GM12874 (cell line): ENCODE measurements at regions not wholly inside any gene's neighbourhood (a gene's known extent, or its start where the extent isn't known, plus 50 kb on each side); places are given as distances from the start of the nearest gene placed in this dataset.

Experiments used
- CTCF ChIP-seq: IDR thresholded peaks from 2 replicates; pipeline ENCODE4 v1.5.1; 2011; ENCODE audit warnings: low read depth, mild to moderate bottlenecking, control low read depth, low read length, moderate library complexity; ENCODE audit not compliant: insufficient read depth

GRCh38 chr12:28865776-28866175 is 283.3 kb upstream of the FAR2 start:
- TF ChIP-seq CTCF, result no peak

- no peak for TF ChIP-seq CTCF
These were observed 282.8 kb upstream of the FAR2 start for GRCh38 chr12:28866296-28866695.

- TF ChIP-seq CTCF, result no peak
These were observed 282.2 kb upstream of the FAR2 start for GRCh38 chr12:28866715-28867503.

GRCh38 chr12:28868414-28868813 is 280.7 kb upstream of the FAR2 start:
- no peak for TF ChIP-seq CTCF

- no peak for TF ChIP-seq CTCF
These were observed 279.9 kb upstream of the FAR2 start for GRCh38 chr12:28869197-28869596.

- TF ChIP-seq CTCF, result no peak
These were observed 278.1 kb upstream of the FAR2 start for GRCh38 chr12:28870839-28871440.

GRCh38 chr12:28872654-28873268 is 276.3 kb upstream of the FAR2 start:
- TF ChIP-seq CTCF, result peak; percentile 81
